Activated CD4-positive, alpha-beta T cell treated with anti-CD3 and anti-CD28 coated beads, Interleukin-2, amount 10 ng/mL, durations not matched to agents 7 days and 5 days (primary cell): ENCODE measurements at regions not wholly inside any gene's neighbourhood (a gene's known extent, or its start where the extent isn't known, plus 50 kb on each side); places are given as distances from the start of the nearest gene placed in this dataset.
"Not testable (repeated sequence)": the region's sequence is repeated elsewhere in the genome, so short reads cannot be mapped to it uniquely, and the experiment has no call there.

Experiments used
- CTCF ChIA-PET: fragments of 350-600 bp; sonication (Branson Sonifier 250); formaldehyde crosslinking; loops from one replicate; lab custom pipeline; 2021; ENCODE audit warnings: antibody characterized with exemption; lab: Charles Lee
- POLR2A ChIA-PET: fragments of 350-600 bp; sonication (Branson Sonifier 250); formaldehyde crosslinking; loops from one replicate; lab custom pipeline; 2021; ENCODE audit warnings: antibody characterized with exemption; lab: Charles Lee
- DNase-seq: peaks from one replicate; pipeline ENCODE4 v3.0.0-alpha.2; 2020
- H3K27ac Mint-ChIP-seq: one replicate; pipeline ENCODE4 v1.8.0; 2021; ENCODE audit warnings: mild to moderate bottlenecking, moderate library complexity, mixed read lengths
- H3K27me3 Mint-ChIP-seq: one replicate; pipeline ENCODE4 v1.8.0; 2021; ENCODE audit warnings: mixed read lengths
- H3K36me3 Mint-ChIP-seq: one replicate; pipeline ENCODE4 v1.8.0; 2021; ENCODE audit warnings: low read depth, mixed read lengths
- H3K4me1 Mint-ChIP-seq: one replicate; pipeline ENCODE4 v1.8.0; 2021; ENCODE audit warnings: mixed read lengths
- H3K4me3 Mint-ChIP-seq: one replicate; pipeline ENCODE4 v1.8.0; 2021; ENCODE audit warnings: mild to moderate bottlenecking, moderate library complexity, mixed read lengths
- H3K9me3 Mint-ChIP-seq: one replicate; pipeline ENCODE4 v1.8.0; 2021; ENCODE audit warnings: mixed read lengths

- H3K4me3 Mint-ChIP-seq, result no peak overlapping the region
- no peak overlapping the region for H3K27ac Mint-ChIP-seq
- POLR2A ChIA-PET, result no interaction called here
- no peaks in the 10 kb centered on the region for H3K4me1 Mint-ChIP-seq
- DNase-seq, result no peak
- no peaks in the 10 kb centered on the region for H3K36me3 Mint-ChIP-seq
- H3K27me3 Mint-ChIP-seq, result peaks cover 7% of the 10 kb centered on the region
- CTCF ChIA-PET, result interaction anchor here (0.6 kb wide), 1 partner anchor 395 kb away, joined by 3 read pairs; no protein-coding TSS in a partner anchor
- H3K9me3 Mint-ChIP-seq, result no peaks in the 10 kb centered on the region
Observed at GRCh38 chr12:94848966-94849365, 154.5 kb downstream of the NDUFA12 start.

DNA sequence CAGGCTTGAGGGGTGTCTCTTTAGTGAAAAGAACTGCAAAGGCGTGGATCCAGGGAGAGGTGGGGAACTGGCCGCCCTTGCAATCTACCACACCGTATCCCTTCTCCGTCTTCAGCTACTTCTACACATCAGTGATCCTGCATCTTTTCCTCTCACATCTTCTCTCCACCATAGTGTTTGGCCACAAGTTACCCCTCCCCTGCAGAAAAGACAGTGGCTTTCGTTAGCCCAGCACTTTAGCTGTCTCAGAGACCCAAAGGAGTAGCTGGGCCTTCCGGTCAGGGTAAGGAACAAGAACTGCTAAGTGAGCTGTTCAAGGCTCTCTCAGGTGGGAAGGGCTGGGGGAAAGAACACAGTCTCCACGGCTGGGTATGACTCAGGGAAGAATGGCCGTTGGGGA, 158.4 kb downstream of the NDUFA12 start:
- H3K36me3 Mint-ChIP-seq, result no peaks in the 10 kb centered on the region

GRCh38 chr12:94844452-94844851, 159.0 kb downstream of the NDUFA12 start:
- Mint-ChIP-seq H3K4me1 (no peaks in the 10 kb centered on the region), H3K9me3 (no peaks in the 10 kb centered on the region), H3K27ac (no peak overlapping the region), H3K4me3 (no peak overlapping the region), H3K27me3 (peaks cover 2% of the 10 kb centered on the region), H3K36me3 (no peaks in the 10 kb centered on the region)
- ChIA-PET POLR2A (no interaction called here), CTCF (no interaction called here)
- DNase-seq, result no peak

More for the DNA sequence above, 158.4 kb downstream of the NDUFA12 start:
- no peak overlapping the region for H3K4me3 Mint-ChIP-seq
- no peaks in the 10 kb centered on the region for H3K9me3 Mint-ChIP-seq
- DNase-seq, result no peak
- H3K27ac Mint-ChIP-seq, result no peak overlapping the region
- peaks cover 2% of the 10 kb centered on the region for H3K27me3 Mint-ChIP-seq
- H3K4me1 Mint-ChIP-seq, result no peaks in the 10 kb centered on the region
- ChIA-PET POLR2A (no interaction called here), CTCF (interaction anchor here (1.4 kb wide), 1 partner anchor 14 kb away, joined by 5 read pairs; no protein-coding TSS in a partner anchor)

GRCh38 chr12:94841904-94842610, 161.4 kb downstream of the NDUFA12 start:
- ChIA-PET POLR2A (no interaction called here), CTCF (no interaction called here)
- Mint-ChIP-seq H3K27me3 (peaks cover 2% of the 10 kb centered on the region), H3K27ac (no peak overlapping the region), H3K9me3 (no peaks in the 10 kb centered on the region), H3K36me3 (no peaks in the 10 kb centered on the region), H3K4me1 (no peaks in the 10 kb centered on the region), H3K4me3 (no peak overlapping the region)
- no peak for DNase-seq

DNA sequence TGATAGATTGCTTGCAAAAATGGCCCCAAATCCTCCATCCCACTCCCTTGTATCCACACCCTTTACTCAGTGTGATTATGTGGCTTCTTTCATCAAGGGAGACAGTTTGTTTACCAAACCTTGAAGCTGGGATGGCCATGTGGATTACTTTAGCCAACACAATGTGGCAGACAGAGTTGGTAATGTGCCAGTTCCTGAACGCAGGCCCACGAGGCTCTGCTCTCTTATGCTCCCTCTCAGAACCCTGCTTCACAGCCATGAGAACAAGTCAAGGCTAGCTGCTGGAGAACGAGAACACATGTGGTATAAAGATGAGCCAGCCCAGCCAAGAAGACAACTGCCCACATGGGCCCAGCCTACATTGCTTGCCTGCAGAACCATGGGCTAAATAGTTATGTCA, 162.3 kb downstream of the NDUFA12 start:
- DNase-seq, result no peak
- no peak overlapping the region for H3K27ac Mint-ChIP-seq
- H3K4me1 Mint-ChIP-seq, result no peaks in the 10 kb centered on the region
- ChIA-PET POLR2A (no interaction called here), CTCF (no interaction called here)
- no peak overlapping the region for H3K4me3 Mint-ChIP-seq
- no peaks in the 10 kb centered on the region for H3K36me3 Mint-ChIP-seq
- peaks cover 2% of the 10 kb centered on the region for H3K27me3 Mint-ChIP-seq
- no peaks in the 10 kb centered on the region for H3K9me3 Mint-ChIP-seq

DNA sequence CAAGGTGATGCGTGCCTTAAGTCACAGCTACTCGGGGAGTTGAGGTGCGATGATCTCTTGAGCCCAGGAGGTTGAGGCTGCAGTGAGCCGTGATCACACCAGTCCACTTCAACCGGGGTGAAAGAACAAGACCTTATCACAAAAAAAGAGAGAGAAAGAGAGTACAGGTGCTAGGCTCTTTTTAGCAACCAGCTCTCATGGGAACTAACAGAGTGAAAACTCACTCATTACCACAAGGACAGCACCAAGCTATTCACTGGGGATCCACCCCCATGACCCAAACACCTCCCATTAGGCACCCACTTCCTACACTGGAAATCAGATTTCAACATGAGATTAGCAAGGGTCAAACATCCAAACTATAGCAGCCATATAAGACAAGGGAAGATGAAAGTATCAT, 164.2 kb downstream of the NDUFA12 start:
- CTCF ChIA-PET, result no interaction called here

DNA sequence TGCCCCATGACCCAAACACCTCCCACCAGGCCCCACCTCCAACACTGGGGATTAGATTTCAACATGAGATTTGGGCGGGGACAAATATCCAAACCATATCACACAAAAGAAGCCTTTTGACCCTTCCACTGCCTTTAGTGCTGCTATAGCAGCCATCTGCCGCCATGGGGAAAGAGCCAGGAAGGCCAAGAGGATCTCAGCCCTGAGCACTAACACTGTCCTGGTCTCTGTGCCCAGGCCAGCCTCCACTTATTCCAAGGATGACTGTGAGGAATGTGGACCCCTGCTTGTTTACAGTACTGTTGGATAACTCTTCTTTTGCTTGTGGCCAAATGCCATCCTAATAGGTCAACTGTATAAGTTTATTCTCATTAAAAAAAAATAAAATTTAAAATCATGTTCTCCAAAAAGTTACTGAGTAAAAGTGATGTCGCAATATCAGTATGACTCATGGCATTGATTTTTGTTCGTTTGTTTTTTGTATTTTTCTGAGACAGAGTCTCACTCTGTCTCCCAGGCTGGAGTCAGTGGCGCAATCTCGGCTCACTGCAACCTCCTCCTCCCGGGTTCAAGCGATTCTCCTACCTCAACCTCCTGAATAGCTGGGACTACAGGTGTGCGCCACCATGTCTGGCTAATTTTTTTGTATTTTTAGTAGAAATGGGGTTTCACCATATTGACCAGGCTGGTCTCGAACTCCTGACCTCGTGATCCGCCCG, 166.4 kb downstream of the NDUFA12 start:
- CTCF ChIA-PET, result interaction anchor here (0.5 kb wide), 1 partner anchor 306 kb away, joined by 4 read pairs; no protein-coding TSS in a partner anchor

More for the DNA sequence above, 164.2 kb downstream of the NDUFA12 start:
- H3K4me3 Mint-ChIP-seq, result no peak overlapping the region
- H3K27me3 Mint-ChIP-seq, result peaks cover 2% of the 10 kb centered on the region
- no peaks in the 10 kb centered on the region for H3K36me3 Mint-ChIP-seq
- DNase-seq, result no peak
- H3K9me3 Mint-ChIP-seq, result no peaks in the 10 kb centered on the region
- no peak overlapping the region for H3K27ac Mint-ChIP-seq
- POLR2A ChIA-PET, result no interaction called here
- no peaks in the 10 kb centered on the region for H3K4me1 Mint-ChIP-seq

GRCh38 chr12:94834036-94834625, 169.4 kb downstream of the NDUFA12 start:
- Mint-ChIP-seq H3K36me3 (no peaks in the 10 kb centered on the region), H3K4me3 (no peak overlapping the region), H3K27me3 (no peaks in the 10 kb centered on the region), H3K4me1 (peaks cover 15% of the 10 kb centered on the region), H3K27ac (no peak overlapping the region), H3K9me3 (peaks cover 2% of the 10 kb centered on the region)
- POLR2A ChIA-PET, result no interaction called here
- DNase-seq, result no peak
- CTCF ChIA-PET, result interaction anchor here (0.9 to 1.0 kb wide), 2 partner anchors 43 to 345 kb away, joined by 3 read pairs; no protein-coding TSS in a partner anchor

More for the DNA sequence above, 166.4 kb downstream of the NDUFA12 start:
- DNase-seq, H3K9me3 Mint-ChIP-seq, H3K27ac Mint-ChIP-seq, H3K4me1 Mint-ChIP-seq, H3K4me3 Mint-ChIP-seq, H3K36me3 Mint-ChIP-seq, POLR2A ChIA-PET, H3K27me3 Mint-ChIP-seq: not testable (repeated sequence)

GRCh38 chr12:94832780-94833681, 170.5 kb downstream of the NDUFA12 start:
- H3K9me3 Mint-ChIP-seq, result peaks cover 4% of the 10 kb centered on the region
- H3K4me3 Mint-ChIP-seq, result no peak overlapping the region
- no peaks in the 10 kb centered on the region for H3K36me3 Mint-ChIP-seq
- no peak for DNase-seq
- H3K27me3 Mint-ChIP-seq, result no peaks in the 10 kb centered on the region
- ChIA-PET POLR2A (no interaction called here), CTCF (no interaction called here)
- peaks cover 15% of the 10 kb centered on the region for H3K4me1 Mint-ChIP-seq
- no peak overlapping the region for H3K27ac Mint-ChIP-seq

GRCh38 chr12:94832105-94832504, 171.4 kb downstream of the NDUFA12 start:
- Mint-ChIP-seq H3K27me3 (no peaks in the 10 kb centered on the region), H3K4me1 (peaks cover 15% of the 10 kb centered on the region), H3K9me3 (peaks cover 4% of the 10 kb centered on the region), H3K36me3 (peaks cover 2% of the 10 kb centered on the region), H3K4me3 (no peak overlapping the region), H3K27ac (no peak overlapping the region)
- no peak for DNase-seq
- ChIA-PET CTCF (no interaction called here), POLR2A (no interaction called here)

GRCh38 chr12:94831081-94831751, 172.3 kb downstream of the NDUFA12 start:
- no peaks in the 10 kb centered on the region for H3K27me3 Mint-ChIP-seq
- H3K27ac Mint-ChIP-seq, result peak overlapping the region; percentile 37
- H3K4me1 Mint-ChIP-seq, result peaks cover 15% of the 10 kb centered on the region
- H3K9me3 Mint-ChIP-seq, result peaks cover 4% of the 10 kb centered on the region
- peaks cover 2% of the 10 kb centered on the region for H3K36me3 Mint-ChIP-seq
- ChIA-PET CTCF (no interaction called here), POLR2A (no interaction called here)
- H3K4me3 Mint-ChIP-seq, result no peak overlapping the region
- DNase-seq, result peak; percentile 23

DNA sequence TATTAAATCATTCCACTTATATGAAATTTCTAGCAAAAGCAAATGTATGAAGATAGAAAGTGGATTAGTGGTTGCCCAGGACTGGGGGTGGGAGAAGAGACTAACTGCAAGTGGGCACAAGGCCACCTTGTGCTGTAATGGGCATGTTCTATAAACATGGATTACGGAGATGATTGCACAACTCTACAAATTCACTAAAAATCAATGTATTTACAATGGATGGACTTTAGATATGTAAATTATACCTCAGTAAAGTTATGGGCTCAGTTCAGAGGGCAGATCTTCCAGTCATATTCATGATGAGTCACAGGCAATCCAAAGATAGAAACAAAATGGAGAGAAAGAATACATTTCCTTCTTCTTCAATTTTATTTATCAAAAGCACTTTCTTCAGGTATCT, 173.9 kb downstream of the NDUFA12 start:
- H3K4me3 Mint-ChIP-seq, result no peak overlapping the region
- peaks cover 2% of the 10 kb centered on the region for H3K36me3 Mint-ChIP-seq
- H3K27me3 Mint-ChIP-seq, result peaks cover 5% of the 10 kb centered on the region
- H3K27ac Mint-ChIP-seq, result no peak overlapping the region
- H3K9me3 Mint-ChIP-seq, result peaks cover 4% of the 10 kb centered on the region
- peaks cover 15% of the 10 kb centered on the region for H3K4me1 Mint-ChIP-seq
- no peak for DNase-seq
- CTCF ChIA-PET, result no interaction called here
- POLR2A ChIA-PET, result no interaction called here
